ENCODE measurements at regions not wholly inside any gene's neighbourhood (a gene's known extent, or its start where the extent isn't known, plus 50 kb on each side); places are given as distances from the start of the nearest gene placed in this dataset.
"Not testable (repeated sequence)": the region's sequence is repeated elsewhere in the genome, so short reads cannot be mapped to it uniquely, and the experiment has no call there.

DNA sequence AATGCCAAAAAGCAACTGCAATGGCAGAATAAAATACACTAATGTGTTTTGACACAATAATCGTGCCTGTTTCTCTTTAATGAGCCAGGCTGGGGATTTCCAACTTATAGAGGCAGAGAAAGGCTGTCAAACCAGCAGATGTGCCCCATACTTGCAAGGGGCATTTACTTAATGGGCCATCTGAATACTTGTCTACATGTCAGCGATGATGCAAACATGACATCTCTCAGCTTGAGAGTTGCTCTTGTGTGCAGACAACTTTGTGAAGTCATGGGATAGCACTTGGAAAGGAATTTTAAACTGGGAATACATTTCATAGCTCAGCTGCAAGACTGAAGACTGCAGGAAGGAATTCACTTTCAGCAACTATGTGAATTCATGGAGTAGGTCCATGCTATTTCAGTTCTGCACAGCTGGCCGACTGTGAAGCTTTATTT is 127.4 kb upstream of the ADAMTS9 start:
- in situ Hi-C loops (cut with HindIII; ENCODE audit: low sequenced_read_pairs): no loop called here
- no peak for DNase-seq (ENCODE audit: low spot score)

DNA sequence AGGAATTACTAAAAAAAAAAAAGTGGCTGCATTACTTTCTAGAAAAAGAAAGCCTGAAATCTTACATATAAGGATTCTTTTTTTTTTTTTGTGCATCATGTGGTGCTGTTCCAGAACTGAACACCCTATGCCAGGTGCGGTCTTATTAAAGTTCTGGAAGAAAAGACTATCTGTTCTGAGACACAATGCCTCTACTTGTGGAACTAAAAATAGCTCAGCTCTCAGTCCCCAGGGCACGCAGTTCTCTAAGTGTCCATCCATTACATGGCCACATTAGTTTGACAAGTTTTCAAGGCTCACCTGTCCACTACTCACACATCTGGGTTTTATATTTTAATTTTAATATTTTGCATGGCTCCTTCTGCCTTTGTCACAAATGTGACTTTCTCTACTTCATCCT is 126.6 kb upstream of the ADAMTS9 start:
- in situ Hi-C loops (cut with HindIII; ENCODE audit: low sequenced_read_pairs): no loop called here
- no peak for DNase-seq (ENCODE audit: low spot score)

DNA sequence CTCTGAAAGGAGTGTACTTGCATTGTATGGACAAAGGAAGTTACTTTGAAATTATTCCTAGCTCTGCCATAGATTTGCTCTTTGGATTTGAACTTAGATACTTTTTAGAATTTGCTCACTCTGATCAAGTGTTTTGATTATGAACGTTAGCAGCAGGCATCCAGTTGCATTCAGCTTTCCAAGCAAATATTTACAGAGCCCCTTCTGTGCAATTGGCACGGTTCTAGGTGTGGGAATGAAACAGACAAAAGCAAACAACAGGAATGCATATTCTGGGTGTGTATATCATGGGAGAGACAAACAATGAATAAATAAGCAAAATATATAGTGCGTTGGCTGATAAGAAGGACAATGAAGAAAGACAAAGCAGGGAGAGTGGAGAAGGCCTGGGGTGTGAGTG is 125.5 kb upstream of the ADAMTS9 start:
- no peak for DNase-seq (ENCODE audit: low spot score)
- in situ Hi-C loops (cut with HindIII; ENCODE audit: low sequenced_read_pairs): no loop called here

DNA sequence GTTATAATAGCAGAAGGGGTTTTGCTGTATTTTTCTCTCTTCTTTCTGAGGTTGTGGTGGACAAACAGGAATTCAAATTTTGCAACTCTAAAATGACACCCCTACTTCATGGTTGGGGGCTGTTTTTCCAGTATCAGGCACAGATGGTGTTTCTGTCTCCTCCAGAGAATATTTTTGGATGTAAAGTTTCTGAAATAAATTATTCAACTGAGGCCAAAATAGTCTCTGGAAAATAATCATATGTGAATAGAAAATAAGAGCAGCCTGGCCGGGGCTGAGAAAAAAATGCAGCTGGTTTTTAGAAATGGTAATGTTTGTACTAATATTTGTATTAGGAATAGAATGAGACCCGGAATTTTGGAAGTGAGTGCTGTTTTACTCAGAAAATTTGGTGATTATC is 121.3 kb upstream of the ADAMTS9 start:
- in situ Hi-C loops (cut with HindIII; ENCODE audit: low sequenced_read_pairs): no loop called here
- DNase-seq (ENCODE audit: low spot score): no peak

DNA sequence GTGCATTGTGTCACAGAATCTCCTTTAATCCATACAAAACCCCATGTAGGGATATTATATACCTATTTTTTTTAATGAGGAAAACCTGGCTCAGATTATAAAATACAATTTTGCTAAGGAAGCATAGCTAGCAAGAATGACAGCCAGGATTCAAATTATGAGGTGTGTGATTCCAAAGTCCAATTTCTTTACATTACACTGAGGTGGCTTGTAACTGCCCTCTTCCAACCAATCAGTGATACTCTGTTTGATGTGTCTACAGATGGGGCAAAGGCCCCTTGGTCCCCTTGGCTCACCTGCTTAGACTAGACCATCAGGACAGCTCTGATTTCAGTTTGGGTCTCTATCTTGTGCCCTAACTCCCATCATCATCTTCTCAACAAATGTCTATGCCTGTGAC is 120.3 kb upstream of the ADAMTS9 start:
- no peak for DNase-seq (ENCODE audit: low spot score)
- in situ Hi-C loops (cut with HindIII; ENCODE audit: low sequenced_read_pairs): no loop called here

DNA sequence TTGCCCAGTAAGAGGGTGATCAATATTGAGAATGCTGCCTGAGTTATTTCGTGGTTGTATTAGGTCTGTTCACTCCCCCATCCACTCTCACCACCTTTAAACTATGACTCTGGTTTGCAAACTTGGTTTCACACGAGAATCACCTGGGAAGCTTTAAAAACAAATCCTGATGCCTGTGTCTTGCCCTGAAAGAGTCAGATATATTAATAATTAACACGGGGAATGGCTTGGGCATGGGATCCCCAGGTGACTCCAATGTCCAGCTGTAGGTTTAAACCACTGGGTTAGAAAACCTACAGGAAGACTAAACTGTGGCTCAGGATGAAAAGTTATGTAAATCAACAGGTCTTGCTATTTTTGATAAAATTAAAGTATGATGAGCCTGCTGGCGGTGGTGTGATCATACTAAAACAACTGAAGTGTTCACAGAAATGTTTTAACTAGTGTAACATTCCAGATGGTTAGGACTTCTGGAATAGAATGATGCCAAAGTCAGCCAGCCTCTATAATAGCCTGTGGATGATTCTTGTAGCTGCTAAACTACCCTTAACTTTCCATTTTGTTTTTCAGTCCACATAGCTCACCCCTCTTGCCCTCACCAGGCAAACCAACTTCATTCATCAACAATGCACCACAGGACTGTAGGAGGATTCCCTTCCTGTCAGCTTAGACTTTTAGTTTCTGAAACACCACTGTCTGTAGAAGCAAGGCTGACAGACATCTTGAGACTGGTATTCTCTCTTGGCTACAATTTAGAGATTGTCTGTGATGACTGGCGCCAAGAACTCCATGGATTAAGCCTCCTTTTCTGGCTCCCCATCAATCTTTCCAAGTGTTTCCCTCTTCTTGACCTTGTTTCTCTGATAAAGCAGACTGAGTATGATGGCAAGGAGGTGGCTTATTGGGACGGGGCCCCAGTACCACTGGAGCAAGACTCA is 119.1 kb upstream of the ADAMTS9 start:
- no peak for DNase-seq (ENCODE audit: low spot score)
- in situ Hi-C loops (cut with HindIII; ENCODE audit: low sequenced_read_pairs): no loop called here

DNA sequence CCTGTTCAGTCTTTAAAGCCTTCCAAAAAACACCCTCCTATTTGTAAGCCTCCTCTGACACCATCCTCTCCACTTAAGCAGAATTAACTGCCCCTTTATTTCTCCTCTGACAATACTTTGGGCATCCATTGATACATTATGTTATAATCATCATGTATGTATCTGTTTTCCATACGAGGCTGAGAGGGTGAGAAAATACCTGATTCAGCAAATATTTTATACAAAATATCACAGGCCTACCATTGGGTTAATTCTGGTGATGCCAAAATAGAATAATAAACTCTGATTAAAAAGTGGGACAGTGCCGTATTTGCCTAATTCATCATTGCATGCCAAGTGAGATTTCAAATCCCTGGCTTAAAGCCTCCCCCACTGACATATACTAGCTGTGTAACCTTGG is 118.2 kb upstream of the ADAMTS9 start:
- in situ Hi-C loops (cut with HindIII; ENCODE audit: low sequenced_read_pairs): no loop called here
- DNase-seq (ENCODE audit: low spot score): no peak

DNA sequence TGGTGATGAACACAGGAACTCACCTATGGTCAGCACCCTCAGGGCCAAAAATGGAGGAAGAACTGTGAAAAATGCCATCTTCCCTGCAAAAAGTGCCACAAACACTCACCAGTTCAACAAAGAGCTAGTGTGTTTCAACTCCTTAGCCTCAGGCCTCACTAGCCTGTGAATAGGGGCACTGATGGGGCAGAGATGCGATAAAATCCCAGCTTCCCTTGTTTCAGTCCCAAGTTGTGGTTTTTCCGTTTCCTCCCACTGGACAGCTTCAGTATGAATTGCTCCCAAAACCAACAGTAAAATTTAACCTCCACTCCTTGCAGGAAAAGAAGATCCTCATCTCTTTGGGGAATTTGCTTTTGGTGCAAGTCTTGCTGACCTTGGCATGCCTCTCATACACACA is 117.4 kb upstream of the ADAMTS9 start:
- no peak for DNase-seq (ENCODE audit: low spot score)
- in situ Hi-C loops (cut with HindIII; ENCODE audit: low sequenced_read_pairs): no loop called here

DNA sequence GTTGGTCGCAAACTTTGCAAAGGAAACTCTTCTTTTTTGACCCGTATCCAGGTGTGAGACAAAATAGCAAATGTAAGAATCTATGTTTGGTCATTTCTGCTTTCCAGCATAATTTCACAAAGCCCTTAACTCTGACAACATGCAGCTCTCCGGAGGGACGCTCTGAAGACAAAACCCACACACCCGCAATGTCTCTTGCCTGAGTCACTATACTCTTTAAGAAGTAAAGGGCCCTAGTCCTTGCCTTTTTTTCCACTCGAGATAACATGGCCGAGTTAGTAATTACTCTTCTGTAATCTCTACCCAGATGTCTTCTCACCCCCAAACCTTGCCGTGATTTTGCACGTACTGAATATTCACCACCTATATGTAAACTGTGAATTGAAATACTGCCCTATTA is 115.7 kb upstream of the ADAMTS9 start:
- no peak for DNase-seq (ENCODE audit: low spot score)
- in situ Hi-C loops (cut with HindIII; ENCODE audit: low sequenced_read_pairs): no loop called here

DNA sequence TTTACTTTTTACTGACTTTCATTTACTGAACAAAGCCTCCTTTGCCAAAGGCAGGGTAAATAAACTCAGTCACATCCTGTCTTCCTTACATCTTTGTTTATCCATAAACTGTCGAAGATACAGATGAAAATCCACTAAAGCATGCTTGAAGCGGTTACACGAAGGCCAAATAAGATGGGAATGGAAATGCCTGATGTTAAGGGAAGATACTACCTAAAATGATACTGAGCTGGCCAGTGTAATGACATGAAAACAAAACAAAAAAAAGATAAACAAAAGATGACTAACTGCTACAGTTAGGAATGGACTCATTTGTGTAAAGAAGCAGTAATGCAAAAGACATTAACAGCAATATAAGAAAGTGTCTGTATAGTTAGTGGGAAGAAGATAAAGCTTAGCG is 114.7 kb upstream of the ADAMTS9 start:
- no peak for DNase-seq (ENCODE audit: low spot score)
- in situ Hi-C loops (cut with HindIII; ENCODE audit: low sequenced_read_pairs): no loop called here

DNA sequence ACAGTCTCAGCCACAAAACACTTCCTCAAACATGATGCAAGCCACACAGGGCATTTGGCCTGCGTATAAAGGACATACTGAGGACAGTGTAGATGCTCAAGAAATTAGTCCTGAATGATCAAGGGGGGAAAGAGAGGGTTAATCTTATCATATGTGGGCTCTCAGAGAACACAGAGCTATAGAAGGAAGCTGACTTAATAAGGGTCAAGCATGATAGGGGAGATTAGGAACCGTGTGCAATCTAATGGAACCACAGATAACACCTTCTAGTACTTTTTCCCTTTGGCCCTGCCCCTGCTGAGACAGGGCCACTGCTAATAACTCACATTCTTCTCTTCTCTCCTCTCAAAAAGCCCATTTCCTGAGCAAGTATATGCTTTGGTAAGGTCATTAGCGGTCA is 114.1 kb upstream of the ADAMTS9 start:
- in situ Hi-C loops (cut with HindIII; ENCODE audit: low sequenced_read_pairs): no loop called here
- DNase-seq (ENCODE audit: low spot score): no peak

DNA sequence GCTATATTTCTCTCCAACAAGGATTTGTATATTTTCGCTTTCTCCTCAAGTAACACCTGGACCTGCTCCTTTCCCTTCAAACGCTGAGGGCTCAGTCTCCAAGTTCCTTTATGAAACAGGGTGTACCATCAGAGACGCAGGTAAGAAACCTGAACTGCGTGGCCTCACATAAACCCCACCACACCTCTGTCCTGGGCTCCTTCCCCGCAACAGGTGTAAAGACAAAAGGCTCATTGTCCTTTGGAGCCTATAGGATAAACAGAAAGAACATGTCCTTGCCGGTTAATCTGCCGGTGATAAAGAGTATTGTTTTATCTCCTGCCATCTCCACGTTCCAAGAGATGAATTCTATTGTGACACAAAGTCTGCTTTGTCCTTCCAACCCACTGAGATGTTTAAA is 111.8 kb upstream of the ADAMTS9 start:
- DNase-seq (ENCODE audit: low spot score): no peak
- in situ Hi-C loops (cut with HindIII; ENCODE audit: low sequenced_read_pairs): no loop called here

DNA sequence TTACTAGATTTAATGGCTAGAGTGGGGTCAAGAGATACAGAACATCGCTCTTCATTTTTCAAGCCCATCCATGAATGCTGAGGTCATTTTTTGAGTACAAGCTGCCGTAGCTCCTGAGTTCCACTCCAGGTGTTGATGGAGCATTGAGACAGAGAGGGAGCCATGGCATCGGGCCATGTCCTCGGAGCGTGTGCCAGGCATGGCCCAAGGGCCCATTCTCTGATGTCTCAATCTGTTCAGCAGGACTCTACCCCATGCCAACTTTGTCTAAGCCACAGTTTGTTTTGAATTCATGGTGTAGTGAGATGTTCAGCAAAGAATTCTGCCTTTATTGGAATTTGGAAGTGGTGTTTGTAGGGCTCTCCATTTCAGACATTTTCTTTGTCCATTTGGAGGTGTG is 110.5 kb upstream of the ADAMTS9 start:
- in situ Hi-C loops (cut with HindIII; ENCODE audit: low sequenced_read_pairs): no loop called here

DNA sequence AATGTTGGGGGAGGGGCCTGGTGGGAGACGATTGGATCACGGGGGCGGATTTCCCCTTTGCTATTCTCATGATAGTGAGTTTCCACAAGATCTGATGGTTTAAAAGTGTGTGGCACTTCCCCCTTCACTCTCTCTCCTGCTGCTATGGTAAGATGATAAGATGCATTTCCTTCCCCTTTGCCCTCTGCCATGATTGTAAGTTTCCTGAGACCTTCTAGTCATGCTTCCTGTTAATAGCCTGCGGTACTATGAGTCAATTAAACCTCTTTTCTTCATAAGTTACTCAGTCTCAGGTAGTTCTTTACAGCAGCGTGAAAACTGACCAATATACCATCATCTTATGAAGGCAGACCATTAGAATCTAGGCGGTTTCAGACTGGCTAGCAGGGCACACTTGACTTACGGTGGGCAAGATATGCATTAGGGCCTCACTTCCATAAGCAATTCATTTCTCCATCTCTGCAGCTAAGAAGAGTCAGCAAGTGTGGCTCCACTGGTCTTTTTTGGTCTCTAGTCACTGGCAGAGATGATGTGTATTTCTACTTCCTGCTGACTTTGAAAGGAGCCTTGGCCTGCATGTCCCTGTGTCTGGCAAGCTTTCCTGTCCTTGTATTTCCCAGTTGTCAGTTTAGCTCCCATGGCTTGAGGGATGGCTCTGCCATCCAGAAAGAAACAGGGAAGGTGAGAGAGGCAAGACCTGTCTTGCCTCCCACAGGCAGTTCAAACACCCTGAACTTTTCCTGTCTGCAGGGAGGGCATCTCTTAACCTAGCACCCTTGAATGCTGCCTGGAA is 109.0 kb upstream of the ADAMTS9 start:
- in situ Hi-C loops (cut with HindIII; ENCODE audit: low sequenced_read_pairs): no loop called here

More for the DNA sequence above, 110.5 kb upstream of the ADAMTS9 start:
- DNase-seq (ENCODE audit: low spot score): peak; percentile 10

DNA sequence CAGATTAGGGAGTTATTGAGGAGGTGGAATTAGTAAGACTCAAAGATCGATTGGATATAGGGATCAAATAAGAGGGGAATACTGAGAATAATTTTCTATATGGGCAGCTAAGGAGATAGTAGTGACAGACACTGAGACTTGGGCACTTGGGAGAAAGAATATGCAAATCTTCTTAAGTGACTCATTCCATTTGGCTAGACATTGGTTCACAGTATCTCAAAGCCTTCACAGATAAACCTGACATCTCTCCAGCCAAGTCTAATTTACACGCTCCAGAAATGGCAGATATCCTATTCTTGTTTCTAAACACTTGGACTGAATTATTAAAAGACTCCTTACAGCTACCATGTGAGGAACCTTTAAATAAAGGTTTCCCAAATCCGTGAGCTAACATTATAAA is 104.6 kb upstream of the ADAMTS9 start:
- in situ Hi-C loops (cut with HindIII; ENCODE audit: low sequenced_read_pairs): no loop called here

More for the DNA sequence above, 109.0 kb upstream of the ADAMTS9 start:
- peak; percentile 54 for DNase-seq (ENCODE audit: low spot score)

DNA sequence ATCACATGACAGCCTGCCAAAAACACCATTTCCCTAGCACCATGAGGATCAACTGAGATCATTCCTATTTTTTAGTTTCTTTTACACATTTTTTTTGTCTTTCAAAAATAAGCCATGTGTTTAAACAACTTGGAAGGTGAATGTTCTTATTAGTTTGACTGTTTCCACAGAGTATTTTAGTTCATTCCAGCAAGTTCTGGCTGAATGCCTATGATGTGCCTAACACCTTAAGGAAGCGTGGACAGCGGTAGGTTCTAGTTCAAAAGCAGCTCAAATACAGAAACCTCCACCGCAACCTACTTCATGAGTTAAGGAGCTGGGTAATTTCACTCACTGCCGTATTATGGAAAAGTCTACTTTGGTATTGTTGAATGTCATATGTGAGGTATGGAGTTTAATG is 101.3 kb upstream of the ADAMTS9 start:
- DNase-seq (ENCODE audit: low spot score): no peak
- in situ Hi-C loops (cut with HindIII; ENCODE audit: low sequenced_read_pairs): no loop called here

More for the DNA sequence above, 104.6 kb upstream of the ADAMTS9 start:
- no peak for DNase-seq (ENCODE audit: low spot score)

DNA sequence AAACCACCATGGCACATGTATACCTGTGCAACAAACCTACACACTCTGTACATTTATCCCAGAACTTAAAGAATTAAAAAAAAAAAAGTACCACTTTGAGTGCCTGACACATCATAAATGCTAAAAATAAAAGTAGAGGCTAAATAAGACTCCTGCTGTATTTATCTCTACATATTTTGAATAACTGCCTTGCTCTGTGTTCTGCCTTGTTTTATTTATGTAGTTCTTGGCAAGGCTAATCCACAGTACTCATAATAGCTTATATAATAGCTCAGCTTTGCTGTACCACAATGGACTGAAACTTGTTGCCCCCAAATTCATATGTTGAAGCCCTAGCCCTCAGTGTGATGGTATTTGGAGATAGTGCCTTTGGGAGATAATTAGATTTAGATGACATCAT is 95.4 kb upstream of the ADAMTS9 start:
- no peak for DNase-seq (ENCODE audit: low spot score)
- in situ Hi-C loops (cut with HindIII; ENCODE audit: low sequenced_read_pairs): no loop called here

DNA sequence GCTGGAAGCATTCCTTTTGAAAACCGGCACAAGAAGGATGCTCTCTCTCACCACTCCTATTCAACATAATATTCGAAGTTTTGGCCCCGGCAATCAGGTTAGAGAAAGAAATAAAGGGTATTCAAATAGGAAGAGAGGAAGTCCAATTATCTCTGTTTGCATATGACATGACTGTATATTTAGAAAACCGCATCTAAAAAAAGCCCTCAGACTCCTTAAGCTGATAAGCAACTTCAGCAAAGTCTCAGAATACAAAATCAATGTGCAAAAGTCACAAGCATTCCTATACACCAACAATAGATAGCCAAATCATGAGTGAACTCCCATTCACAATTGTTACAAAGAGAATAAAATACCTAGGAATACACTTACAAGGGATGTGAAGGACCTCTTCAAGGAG is 93.1 kb upstream of the ADAMTS9 start:
- DNase-seq (ENCODE audit: low spot score); in situ Hi-C loops (cut with HindIII; ENCODE audit: low sequenced_read_pairs): not testable (repeated sequence)

DNA sequence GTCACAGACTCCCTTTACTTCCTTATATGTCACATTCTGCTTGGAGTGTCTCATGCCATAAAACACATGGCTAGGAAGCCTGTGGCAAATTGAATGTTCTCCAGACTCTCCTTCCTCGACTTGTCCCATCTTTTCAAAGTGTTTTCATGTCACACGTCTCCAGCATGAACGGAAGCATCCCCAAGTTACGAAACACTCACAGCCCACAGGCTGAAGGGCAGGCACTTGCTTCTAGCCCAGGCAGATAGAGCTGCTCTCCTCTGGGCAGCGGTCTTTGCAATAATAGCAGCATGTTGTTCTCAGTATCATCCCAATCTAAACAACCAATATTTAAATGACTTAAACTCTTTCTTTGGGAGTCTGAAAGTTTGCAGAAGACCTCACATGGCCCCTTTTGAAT is 85.3 kb upstream of the ADAMTS9 start:
- in situ Hi-C loops (cut with HindIII; ENCODE audit: low sequenced_read_pairs): no loop called here
- DNase-seq (ENCODE audit: low spot score): no peak

DNA sequence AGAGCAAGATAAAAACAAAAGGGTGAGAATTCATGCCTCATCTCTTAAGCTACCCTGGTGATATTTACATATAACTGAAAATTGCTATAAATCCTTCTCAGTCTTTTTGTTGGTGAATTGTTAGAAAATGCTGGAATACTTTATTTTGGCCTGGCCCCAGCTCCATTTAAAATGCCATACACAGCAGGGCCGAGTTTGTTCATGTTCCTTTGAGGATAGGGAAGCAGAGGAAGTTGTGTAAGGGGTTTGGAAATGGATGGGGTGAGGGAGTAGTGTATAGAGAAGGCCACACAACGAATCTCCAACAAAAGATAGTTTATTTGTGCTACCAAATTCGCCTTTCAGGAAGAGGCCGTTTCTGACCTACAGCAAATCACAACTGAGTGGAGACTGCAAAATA is 78.6 kb upstream of the ADAMTS9 start:
- DNase-seq (ENCODE audit: low spot score): no peak
- in situ Hi-C loops (cut with HindIII; ENCODE audit: low sequenced_read_pairs): no loop called here

All from G401 (cell line).